Right lung (tissue), 2 donors: ENCODE measurements at regions not wholly inside any gene's neighbourhood (a gene's known extent, or its start where the extent isn't known, plus 50 kb on each side); places are given as distances from the start of the nearest gene placed in this dataset.

Experiments
- DNase-seq, 2 donors: peaks; one replicate each; pipeline ENCODE4 v3.0.0-alpha.2; 2013

DNA sequence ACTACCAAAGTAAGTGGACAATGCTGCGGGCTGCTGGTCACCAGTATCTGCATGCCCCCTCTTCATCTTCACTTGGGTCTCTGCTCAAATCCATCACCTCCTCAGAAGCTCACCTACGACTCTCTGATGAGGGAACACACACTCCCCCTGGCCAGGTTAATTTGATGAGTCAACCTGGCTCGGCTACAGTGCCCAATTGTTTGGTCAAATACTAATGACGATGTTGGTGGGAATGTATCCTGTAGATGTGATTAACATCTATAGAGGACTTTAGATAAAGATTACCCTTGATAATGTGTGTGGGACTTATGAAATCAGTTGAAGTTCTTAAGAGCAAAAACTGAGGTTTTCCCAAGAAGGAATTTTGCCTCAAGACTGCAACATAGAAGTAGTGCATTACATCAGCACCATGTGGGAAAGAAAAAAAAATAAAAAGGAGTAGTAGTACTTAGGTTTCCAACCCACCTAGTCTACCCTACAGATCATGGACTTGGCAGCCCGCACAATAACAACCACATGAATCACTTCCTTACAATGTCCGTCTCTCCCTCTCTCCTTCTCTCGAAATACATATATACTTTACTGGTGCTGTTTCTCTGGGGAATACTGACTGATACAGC, 467.3 kb downstream of the DNAH5 start:
- no peak for DNase-seq

DNA sequence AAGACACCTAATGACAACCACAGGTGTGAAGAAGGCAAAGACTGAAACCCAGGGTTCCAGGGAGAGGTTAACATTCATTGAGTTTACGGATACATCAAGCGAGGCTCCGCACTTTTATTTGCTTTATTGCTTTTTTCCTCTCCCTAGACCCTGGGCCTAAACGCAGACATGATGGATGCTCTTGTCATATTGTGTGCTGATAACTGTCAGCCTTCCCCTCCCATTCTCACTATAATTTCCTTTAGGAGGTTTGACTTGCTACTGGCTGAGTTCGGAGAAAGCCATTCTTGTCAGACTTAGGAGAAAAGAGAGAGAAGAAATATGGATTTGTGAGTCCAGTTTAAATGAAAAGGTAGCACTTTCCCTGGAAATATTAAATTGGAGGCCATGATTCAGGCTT, 471.6 kb downstream of the DNAH5 start:
- no peak for DNase-seq

DNA sequence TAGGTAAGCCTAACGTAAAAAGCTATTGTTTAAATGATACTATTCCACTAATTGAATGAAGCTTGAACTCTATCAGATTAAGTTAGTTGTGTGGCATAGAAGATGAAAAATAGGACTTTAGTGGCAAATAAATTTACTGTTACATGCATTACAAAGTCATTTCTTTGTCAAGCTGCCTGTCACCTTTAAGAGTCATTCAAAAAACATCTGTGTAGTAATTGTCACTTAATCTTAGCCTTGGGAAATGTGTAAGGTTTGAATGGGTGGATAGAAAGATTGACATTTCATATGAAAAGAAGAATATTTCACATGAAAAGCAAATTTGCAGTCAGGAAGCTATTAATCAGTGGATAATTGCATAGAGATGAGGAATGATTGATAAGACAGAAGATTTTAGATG, 473.5 kb downstream of the DNAH5 start:
- no peak for DNase-seq

DNA sequence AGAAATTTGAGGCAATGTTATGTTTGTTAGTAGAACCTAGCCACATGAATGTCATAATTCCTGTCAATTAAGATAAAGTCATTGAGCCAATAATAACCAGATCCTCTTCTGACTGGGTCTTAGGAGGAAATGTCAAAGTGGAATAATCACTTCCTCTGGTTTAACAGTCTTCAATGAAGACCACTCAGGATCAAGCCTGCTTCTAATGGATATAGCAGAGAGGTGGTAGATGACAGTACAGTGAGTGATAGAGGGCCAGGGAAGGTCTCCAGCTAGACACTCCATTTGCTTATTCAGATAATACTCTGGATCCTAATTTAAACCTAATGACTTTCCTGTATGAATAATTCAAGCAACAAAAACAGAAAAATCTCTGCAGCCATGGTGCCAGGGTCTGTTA, 474.2 kb downstream of the DNAH5 start:
- DNase-seq, result no peak

DNA sequence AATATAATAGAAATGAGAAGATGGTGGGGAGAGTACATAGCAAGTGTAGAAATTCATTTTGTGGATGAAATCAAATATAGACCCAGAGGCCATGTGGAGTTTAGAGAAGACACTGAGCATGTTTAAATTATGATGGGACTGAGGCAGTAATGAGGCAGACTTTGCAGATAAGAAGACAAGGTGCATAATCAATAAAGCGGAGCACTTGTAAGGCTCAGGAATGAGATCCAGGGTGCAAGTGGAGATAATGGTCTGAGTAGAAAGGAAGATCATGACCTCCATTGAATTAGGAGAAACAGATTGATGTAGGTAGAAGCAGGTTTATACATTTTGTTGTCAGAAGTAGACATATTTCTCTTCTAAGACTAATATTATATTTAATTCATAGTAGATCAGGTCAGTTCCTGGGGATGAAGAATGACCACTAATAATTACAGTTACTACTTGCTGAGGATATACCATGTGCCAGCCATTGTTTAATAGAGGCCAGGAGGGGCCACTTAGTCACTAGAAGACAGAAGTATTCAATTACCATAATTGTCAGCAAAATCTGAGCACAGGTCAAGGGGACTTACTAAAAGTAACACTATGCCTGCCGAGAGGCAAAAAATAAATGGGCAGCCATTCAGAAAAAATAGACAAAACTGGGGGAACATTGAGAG, 479.8 kb downstream of the DNAH5 start:
- DNase-seq, result no peak

DNA sequence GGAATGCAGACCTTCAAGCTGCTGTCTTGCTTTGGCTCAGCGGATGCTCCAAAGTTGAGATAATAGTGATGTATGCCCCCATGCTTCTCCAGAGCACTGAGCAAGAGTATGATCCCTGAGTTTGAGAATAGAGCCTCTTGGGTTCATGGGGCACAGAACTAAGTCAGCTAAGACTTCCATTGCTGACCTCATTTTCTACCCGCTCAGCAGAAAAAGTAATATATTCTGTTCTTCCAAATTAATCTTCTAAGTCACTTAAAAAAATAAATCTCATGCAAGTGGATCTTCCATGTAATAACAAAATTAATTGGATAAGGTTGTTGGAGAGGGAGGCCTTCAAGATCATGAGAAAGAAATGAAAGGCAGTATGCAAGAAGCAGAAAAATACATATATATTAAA, 483.9 kb downstream of the DNAH5 start:
- no peak for DNase-seq

DNA sequence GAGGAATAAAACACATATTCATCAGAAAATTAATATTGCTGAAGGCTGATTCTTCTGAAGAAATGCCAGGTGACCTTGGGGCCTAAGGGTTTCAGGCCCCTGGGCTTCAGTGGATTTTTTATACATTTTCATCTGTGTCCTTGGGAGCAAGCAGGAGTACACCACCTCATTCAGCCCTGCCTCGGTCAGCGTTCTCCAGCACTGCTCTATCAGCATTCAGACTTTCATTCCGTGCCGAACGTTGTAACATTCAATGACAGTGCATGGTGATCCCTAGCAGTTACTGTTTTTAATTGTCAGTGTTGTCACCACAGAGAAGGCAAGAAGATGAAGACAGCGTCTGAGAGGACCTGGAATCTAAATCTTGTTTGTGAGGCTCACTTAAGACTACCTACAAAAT, 490.4 kb downstream of the DNAH5 start:
- DNase-seq, result no peak

DNA sequence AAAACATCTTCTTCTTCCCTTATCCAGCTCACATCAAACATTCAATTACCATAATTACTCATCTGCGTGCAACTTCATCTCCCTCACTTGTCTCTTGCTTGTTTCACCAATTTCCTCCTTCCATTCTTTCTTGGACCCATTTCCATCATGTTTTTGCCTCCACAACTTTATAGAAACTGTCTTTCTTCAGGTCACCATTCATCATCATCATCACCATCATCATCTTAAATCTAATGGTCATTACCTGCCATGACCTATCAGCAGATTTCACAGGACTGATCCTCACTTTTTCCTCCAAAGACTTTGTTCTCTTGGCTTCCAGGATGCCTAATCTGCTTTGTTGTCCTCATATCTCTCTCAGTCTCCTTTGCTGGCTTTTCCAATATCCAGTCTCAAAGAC, 495.6 kb downstream of the DNAH5 start:
- no peak for DNase-seq

DNA sequence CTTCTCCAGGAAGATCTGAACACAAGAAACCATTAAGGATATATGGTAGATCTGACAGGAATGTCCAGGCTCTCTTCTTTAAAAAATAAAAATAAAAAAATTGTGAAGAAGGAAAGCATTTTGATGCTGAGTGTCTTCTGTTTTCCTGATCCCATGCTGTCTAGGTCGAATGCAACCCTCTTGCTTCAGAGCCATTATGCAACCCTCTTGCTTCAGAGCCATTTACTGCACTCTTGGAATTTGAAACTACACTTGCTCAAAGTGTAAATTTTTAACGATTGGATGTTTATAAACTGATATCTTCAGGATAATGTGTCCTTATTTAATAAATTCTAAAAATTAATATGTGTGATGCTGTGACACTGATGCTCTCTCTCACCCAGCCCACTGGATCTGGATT, 505.1 kb downstream of the DNAH5 start:
- no peak for DNase-seq

DNA sequence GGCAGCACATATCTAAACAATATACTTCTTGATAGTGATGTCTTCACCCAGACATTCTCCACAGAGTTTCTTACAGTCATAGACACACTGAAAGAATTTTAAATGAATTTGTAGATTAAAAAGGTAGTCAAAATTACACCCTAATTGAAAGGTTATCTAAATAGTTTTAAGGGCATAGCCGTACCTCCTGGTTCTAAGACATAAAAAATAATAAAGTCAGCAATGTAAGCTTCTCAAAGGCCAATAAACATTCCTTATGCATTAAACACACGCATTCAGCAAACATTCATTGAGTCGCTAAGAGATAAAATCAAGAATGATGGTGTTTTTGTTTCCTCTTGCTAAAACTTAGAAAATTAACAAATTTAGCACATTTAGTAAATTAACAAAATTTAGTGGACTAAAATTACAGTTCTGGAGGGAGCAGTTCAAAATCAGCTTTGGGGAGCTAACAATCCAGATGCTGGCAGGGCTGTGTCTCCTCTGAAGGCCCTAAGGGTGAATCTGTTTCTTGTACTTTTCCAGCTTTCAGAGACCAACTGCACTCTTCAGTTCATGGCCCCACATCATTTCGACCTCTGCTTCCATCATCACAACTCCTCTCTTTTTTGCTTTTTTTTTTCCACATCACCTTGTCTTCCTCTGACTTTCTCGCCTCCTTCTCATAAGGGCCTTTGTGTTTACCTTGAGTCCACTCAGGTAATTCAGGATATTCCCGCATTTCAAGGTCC, 516.5 kb downstream of the DNAH5 start:
- no peak for DNase-seq

DNA sequence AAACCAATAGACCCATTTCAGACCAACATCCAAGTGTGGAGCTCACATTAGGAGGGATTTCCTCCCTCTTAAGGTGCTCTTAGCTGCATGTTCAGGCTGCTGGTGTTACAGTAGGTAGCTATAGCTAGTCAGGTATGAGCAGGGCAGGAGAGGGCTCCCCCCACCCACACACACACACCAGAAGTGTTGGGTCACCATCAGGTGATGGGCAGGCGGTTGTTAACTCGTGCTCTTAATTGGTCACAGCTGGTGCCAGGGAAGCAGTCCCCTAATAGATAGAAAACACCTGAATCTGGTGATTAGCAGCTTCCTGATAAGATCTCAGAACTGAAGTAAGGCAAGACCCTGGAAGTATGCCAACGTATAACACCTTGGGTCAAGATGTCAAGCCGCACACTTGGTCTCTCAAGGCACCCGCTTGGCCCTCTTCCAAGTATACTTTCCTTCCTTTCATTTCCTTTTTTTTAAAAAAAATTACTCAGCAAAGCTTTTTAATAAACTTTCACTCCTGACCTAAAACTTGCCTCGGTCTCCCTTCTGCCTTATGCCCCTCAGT, 532.4 kb downstream of the DNAH5 start:
- DNase-seq, result no peak

DNA sequence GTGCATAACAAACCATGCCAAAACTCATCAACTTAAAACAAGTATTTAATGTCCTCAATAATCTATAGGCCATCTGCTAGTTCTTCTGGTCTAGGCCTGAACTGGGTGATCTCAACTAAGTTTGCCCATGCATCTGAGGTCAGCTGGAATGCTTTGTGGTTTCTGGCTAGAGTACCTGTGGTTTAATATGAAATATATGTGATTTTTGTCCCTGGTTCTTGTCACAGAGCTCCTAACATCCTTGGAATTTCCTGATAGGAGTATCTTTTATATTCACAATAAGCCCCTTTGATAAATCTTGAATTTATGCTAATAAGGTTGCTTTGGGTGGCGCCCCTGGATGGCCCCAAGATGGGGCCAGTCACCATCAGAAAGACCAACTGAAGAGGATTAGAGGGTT, 535.9 kb downstream of the DNAH5 start:
- DNase-seq, result no peak

DNA sequence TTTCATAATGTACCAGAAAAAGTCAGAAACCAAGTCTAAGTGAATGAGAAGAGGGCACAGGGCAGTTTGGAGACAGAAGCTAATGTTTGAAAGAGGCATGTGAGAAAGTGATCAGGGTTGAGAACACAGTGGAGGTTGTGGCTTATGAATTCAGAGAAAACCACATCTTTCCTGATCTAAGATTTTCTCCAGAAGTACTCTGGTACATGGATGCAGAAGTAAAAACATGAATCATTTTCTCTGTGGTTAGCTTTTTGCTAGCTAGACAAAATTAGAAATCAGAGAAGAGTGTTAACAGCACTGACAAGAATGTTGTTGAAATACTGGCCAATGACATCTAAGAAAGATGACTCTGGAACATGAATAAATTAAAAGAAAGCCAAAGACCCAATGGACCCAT, 541.1 kb downstream of the DNAH5 start:
- DNase-seq, result no peak

DNA sequence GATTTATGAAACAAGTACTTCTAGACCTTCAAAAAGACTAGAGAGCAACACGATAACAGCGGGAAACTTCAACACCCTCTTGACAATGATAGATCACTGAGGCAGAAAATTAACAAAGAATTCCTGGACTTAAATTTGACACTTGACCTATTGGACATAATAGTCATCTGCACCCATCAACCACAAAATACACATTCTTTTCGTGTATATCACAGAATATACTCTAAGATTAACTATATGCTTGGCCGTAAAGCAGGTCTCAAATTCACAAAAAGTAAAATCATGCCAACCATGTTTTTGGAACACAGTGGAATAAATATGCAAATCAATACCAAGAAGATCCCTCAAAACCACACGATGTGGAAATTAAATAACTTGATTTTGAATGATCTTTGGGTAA, 559.4 kb downstream of the DNAH5 start:
- DNase-seq, result no peak

DNA sequence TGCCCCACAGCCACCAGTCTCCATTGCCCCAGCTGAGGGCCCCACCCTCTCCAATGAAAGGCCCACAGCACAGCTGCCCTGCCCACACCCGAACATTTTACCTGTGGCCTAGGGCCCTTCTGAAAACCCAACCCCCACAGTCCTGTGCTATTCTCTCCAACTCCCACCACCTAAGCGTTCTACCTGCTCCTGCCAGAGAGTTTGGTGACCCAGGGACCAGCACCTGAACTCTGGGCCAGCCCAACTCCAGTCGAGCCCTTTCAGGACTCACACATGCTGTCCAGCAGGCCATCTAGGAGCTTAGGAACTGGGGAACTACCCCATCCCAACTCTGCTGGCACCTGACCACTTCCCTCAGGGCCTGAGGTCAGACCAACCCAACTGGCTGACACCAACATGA, 562.3 kb downstream of the DNAH5 start:
- no peak for DNase-seq

DNA sequence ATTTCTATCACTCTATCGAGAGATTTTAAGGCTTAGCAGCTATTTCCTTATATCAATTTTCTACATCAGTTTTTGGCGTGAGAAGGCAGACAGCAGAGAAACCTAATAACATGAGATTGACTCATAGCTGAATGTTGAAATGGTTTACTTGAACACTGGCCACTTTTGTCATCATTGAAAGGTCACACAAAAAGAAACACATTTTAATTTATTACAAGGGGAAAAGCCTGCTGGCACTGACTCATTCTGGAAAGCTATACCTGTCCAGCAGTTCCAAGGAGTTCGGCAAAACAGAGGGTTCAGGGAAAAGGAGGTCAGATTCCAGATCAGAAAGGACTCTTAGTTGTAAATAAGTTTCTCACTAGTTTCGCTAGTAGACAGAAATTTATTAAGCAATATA, 566.4 kb downstream of the DNAH5 start:
- no peak for DNase-seq

DNA sequence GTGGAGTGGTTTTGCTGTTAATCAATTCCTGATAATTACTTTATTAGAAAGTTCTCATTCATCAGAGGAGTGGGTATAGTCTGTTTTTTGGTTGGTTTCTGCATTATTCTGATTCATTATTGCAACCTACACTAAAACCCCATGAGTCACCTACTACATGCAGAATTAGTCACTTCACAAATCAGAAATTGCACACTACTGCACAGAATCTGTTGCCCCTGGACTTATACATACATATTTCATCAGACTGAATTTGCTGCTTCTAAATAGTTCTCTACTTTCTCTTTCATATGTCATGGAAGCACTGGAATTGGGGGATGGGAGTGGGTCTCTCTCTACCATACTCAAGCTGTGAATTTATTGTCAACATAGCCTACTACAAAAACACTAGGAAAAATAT, 585.1 kb downstream of the DNAH5 start:
- DNase-seq, result no peak

DNA sequence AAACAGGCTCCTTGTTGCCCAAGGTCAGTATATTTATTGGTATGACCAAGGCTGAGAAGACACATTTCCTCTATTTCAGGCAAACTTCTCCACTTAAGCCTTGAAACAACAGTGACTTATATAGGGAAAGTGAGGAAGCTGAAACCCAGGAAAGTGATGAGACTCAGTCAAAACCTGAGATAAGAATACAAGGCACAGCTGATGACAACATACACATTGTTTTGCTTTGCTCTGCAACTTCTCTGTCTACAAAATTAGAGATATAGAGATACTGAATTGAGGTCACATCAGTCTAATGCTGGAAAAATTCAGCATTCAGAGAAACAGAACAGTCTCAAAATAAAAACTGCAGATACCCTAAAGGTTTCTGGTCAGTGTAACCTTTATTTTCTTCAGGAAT, 586.1 kb downstream of the DNAH5 start:
- DNase-seq, result no peak

DNA sequence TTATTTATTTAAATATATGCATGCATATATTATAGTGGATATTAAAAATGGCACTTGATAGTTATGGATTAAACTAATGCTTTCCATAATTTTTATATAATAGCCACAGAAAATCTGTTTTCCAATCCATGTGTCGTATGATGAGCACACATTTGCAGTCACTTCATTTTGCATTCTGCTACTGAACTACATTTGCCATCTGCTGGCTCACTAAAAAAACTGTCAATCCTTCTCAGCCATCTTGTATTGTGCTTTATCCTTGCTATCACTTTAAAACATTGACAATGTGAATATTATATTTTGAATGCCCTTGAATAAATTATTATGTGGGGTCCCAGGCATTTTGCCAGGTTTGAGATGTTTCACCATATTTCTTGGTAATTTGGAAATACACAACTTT, 586.6 kb downstream of the DNAH5 start:
- DNase-seq, result no peak

DNA sequence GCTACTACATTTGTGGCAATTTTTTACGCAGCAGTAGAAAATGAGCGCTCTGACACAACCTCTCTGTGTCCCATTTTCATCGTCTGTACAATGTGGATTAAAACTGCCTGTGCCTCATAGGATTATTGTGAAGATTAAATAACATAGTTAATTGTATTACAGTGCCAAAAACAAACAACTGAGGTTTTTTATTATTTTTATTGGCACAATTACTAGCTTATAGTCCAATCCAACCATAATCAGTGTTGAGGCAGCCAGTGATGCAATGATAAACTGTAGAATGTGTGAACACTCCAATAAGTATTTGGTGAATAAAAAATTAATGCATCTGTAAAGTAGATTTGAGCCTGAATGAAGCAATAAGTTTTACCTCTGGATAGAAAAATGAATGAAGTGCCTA, 588.3 kb downstream of the DNAH5 start:
- no peak for DNase-seq

DNA sequence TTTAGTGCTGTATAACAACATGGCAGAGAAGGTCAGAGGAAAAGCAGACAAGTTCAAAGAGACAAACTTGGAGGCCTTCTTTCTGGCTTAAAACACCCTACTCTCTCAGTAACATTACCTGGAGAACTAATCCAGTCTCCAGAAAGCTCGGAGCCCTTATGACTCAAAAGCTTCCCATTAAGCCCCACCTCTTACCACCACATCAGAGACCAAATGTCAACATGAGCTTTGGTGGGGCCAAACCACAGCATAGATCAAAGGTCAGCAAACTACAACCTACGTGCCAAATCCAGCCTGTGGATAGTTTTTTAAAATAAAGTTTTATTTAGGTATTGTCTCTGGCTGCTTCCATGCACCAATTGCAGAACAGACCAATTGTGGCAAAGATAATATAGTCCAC, 589.9 kb downstream of the DNAH5 start:
- DNase-seq, result no peak

DNA sequence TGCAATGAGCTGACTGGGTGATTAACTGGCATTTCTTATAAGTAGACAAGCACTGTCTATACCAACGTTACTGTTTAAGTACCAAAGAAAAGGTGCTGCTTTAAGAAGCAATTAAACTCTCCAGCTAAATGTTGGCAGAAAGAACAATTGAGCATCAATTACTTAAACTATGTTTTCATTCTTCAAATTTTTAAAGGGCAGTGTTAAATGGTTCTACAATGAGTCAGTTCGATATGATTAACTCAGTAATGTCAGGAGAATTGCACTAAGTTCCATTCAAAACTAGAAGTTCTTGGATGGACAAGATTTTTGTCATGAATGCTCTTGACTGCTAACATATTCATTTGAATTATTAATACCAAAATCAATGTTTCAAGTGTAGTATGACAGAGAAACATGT, 593.7 kb downstream of the DNAH5 start:
- no peak for DNase-seq

DNA sequence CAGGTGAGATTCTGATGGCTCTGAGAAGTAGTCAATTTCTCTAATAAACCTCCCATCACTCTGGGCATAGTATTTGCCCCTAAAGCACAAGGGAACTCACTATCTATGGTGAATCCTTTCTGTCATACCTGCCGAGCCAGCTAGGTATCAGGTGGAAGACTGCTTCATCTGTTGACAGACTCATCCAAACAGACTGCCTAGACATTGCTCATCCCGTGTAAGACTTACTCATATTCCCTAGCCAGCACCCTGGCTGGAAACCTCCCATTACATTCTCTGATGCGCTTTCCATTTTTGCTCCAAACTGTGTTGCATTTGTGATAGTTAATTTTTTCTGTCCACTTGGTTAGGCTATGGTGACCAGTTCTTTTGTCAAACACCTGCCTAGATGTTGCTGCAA, 595.9 kb downstream of the DNAH5 start:
- DNase-seq, result no peak
